GM04503 (cell line): ENCODE measurements at regions not wholly inside any gene's neighbourhood (a gene's known extent, or its start where the extent isn't known, plus 50 kb on each side); places are given as distances from the start of the nearest gene placed in this dataset.
A peak's percentile ranks its signal among the peaks of the same experiment; 100 is the strongest.

ENCODE experiments used
- DNase-seq: peaks from one replicate; pipeline ENCODE4 v3.0.0-alpha.2; 2012; ENCODE audit warnings: low read depth

GRCh38 chr5:74316064-74316603 lies 324.4 kb downstream of the ENC1 start:
- peak; percentile 96 for DNase-seq

GRCh38 chr5:74314906-74315305 lies 325.6 kb downstream of the ENC1 start:
- no peak for DNase-seq

DNA sequence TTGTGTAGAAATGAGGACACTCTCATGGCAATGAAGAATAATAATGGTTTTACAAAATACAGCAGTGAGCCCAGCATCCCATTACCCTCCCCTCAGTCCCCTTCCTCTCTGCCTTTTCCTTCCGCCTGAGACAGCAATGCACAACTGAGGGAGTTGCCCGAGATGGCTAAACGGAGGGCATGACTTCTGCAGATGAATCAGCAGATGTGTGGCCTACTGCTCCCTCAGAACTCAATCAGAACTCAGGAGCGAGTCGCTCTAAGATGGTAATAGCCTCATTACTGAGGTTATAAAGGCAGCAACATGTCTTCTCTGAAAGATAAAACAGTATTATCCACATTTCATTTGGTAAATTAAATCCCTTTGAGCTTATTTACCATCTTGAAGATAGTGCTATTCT lies 326.6 kb downstream of the ENC1 start:
- DNase-seq: no peak

DNA sequence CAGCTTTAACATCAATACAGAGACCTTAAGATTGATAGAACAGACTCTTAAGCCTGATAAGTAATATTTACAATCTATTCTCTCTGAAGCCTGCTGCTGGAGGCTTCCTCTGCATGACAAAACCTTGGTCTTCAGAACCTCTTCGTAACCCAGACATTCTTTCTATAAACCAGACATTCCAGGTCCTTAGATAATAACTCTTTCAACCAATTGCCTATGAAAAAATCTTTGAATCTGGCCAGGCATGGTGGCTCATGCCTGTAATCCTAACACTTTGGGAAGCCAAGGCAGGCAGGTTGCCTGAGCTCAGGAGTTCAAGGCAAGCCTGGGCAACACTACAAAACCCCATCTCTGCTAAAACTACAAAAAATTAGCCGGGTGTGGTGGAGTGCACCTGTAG lies 327.8 kb downstream of the ENC1 start:
- DNase-seq: no peak

- no peak for DNase-seq
Measured at GRCh38 chr5:74311961-74312360, 328.6 kb downstream of the ENC1 start.

DNA sequence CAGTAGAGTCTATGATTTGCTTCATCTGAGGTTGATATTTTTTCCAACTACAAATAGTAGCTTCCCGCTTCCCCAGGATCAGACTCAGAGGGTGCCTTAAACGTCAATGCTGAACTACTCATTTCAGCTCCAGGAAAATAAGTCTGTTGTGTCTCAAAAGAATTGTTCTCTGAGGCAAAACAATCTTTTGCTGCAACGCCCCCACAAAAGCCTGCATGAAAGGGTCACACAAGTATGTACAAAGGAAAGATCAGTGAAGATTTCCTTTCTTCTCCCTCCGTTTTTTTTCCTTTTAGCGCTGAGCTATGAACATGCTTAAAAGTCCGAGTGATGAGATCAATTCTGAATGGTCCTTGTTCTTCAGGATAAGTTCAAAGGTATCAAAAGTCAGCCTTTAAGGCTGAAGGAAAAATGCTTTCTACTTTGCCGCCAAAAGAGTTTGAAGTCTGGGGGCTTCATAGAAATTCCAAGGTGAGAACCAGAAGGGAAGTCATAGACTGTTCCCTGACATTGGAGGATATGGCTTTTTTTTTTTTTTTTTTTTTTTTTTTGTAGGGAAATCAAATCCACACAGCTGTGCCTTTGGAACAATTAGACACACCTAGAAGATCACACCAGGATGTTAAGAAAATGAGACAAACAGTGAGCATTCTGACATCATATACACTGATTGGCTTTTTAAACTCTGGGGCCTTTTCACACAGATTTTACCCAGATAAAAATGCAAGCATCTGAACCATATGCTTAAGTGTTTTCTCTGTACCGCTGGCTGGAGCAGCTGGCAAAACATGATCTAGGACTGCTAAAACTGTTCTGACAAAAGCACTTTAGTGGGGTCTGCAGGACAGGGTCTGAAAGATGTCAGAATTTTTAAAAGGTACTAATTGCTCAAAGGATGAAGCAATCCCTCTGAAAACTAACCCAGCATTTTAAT lies 329.3 kb downstream of the ENC1 start:
- no peak for DNase-seq

DNA sequence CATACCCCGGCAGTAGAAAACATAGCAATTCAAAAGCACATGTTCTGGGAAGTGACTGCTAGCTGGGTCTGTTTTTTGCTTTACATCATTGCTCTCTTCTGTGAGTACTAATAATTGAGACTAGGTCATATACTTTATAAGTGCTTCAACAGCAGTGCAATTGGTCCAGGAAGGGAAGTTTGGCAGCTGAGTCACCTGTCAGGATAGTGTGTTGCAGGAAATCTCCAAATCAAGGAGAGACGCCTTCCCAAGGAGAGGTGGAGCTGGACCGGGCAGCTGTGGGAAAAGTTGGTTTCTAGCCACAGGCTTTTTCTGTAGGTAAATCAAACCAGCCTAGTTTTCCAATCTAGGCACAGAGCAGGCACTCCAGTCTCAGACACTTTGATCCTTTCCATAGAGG lies 330.1 kb downstream of the ENC1 start:
- DNase-seq: no peak

DNA sequence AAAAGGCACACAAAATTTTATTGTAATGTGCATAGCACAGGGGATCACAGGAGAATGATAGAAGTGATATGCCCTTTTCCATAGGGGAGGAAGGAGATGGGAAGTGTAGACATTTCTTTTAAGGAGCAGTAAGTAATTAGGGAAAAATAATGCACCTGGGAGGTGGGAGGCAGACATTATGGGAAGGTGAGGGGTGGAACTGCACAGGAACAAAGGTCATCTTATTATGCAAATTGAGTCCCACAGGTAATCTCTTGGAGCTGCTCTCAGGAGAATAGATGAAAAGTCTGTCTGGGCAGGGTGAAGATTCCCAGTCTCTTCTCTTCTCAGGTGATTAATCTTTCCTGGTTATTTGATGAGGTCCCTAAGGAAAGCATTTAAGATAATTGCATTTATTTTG lies 331.5 kb downstream of the ENC1 start:
- DNase-seq: no peak

GRCh38 chr5:74306845-74307244 lies 333.7 kb downstream of the ENC1 start:
- no peak for DNase-seq

GRCh38 chr5:74304536-74304935 lies 336.0 kb downstream of the ENC1 start:
- no peak for DNase-seq

- DNase-seq: no peak
Measured at GRCh38 chr5:74303578-74303977, 336.9 kb downstream of the ENC1 start.

DNA sequence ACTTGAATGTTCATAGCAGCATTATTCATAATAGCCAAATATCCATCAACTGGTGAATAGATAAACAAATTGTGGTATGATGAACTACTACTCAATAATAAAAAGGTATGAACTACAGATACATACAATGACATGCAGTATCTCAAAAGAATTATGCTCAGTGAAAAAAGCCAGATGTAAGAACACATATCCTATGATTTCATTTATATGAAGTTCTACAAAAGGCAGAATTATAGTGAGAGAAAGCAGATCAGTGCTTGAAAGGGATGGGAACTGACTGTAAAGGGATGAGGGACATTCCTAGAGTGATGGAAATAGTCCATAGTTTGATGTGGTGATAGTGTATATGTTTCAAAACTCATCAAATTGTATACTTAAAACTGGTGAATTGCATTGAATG lies 339.0 kb downstream of the ENC1 start:
- no peak for DNase-seq

DNA sequence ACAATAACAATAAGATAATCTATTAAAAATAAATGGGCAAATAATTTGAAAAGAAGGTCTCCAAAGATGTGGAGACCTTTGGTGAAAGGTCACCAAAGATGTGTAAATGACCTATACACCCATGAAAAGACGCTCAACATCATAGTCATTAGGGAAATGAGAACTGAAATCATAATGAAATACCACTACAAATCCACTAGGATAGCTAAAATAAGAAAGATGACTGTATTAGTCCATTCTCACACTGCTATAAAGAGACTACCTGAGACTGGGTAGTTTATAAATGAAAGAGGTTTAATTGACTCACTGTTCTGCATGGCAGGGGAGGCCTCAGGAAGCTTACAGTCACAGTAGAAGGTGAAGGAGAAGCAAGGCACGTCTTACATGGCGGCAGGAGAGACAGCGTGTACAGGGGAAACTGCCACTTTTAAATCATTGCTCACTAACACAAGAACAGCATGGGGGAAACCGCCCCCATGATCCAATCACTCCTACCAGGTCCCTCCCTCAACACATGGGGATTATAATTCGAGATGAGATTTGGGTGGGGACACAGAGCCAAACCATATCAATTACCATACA lies 339.6 kb downstream of the ENC1 start:
- DNase-seq: no peak

GRCh38 chr5:74299833-74300232 lies 340.7 kb downstream of the ENC1 start:
- no peak for DNase-seq

GRCh38 chr5:74296685-74297408 lies 343.7 kb downstream of the ENC1 start:
- no peak for DNase-seq

DNA sequence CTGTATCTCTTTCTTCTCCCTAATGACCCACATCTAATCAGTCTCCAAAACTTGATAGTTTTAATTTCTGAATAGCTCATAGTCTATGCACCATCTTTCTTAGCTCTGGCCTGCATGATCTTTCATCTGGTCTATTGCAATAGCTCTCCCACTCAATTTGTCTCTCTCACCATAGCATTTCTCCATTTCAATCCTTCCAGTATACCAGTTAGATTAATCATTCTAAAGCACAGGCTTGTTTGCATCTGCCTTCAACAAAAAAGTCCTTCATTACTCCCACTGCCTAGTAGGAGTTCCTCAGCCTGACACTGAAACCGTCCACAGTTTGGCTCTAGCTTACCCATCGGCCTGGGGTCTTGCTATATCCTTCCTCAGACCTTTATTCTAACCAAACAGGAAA lies 344.9 kb downstream of the ENC1 start:
- DNase-seq: no peak

DNA sequence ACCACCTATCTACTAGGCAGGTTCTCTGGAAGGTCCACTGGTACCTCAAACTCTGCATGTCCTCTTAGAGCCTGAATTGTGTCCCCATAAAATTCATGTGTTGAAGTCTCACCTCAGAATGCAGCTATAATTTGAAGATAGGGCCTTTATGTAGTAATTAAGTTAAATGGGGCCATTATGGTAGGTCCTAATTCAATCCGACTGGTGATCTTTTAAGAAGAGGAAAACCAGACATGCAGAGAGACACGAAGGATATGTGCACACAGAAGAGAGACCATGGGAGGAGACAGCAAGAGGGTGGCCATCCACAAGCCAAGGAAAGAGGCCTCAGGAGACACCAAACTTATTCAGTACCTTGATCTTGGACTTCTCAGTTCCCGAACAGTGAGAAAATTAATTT lies 345.4 kb downstream of the ENC1 start:
- no peak for DNase-seq

DNA sequence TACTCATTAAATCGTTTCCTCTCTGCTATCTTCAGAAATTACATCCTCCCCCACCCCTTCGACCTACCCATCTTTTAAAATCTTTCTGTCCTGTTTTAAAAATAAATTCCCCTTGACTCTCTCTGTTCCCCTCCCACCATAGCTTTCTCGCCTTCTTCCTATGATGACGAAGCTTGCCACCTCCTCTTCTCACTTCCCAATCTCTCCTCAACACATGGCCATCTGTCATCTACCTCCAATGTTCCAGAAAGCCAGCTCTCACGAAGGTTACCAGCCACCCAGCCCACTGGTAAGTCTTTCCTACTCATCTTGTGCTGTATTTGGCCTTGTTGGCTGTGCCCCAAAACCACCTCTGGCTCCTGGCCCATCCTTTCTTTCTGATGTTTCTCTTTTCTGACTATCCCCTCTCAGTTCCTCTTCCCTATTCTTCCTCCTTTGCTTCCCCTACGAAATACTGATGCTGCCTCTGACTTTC lies 346.3 kb downstream of the ENC1 start:
- no peak for DNase-seq

GRCh38 chr5:74293182-74293581 lies 347.3 kb downstream of the ENC1 start:
- DNase-seq: no peak

DNA sequence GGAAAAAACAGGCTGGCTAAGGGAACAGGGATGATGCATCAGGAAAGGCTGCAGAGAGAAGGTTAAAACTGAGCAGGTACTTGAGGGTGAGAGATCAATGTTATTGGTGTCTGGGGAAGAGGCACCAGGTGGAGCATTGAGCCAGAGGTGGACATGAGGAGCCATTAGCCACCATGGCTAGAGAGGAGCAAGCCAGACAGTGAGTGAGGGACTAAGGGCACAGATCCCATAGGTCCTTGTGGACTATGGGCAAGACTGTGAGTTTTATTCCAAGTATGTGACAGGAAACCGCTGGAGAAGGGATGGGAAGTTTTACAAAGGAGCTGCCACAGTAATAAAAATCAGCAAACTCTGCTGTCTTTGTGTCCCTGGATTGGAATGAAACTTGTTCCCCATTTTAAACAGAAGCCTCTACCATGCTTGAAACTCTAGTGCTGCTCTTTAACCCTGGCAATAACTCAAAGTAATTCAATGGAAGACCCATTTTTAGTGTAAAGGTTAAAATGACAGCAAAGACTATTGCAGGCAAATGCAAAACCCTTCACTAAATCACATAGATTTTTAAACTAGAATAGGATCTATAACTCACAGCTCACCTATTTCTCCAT lies 349.8 kb downstream of the ENC1 start:
- no peak for DNase-seq

DNA sequence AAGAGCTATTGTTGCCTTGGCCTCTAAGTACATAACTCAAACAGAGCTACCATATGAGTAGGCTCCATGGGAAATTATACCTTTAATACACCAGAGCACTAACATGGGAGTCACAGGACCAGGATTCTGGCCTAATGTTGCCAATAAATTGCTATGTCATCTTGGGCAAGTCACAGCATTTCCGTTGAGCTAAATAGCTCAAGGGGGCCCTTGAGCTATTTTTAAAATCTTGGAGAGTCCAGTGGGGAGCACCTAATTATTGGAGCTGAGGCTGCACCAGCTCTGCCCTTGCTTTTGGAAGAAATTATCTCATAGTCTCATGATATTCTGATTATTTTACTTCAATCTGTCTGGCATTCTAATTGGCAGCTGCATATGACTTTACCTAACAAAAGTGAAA lies 350.8 kb downstream of the ENC1 start:
- DNase-seq: no peak

DNA sequence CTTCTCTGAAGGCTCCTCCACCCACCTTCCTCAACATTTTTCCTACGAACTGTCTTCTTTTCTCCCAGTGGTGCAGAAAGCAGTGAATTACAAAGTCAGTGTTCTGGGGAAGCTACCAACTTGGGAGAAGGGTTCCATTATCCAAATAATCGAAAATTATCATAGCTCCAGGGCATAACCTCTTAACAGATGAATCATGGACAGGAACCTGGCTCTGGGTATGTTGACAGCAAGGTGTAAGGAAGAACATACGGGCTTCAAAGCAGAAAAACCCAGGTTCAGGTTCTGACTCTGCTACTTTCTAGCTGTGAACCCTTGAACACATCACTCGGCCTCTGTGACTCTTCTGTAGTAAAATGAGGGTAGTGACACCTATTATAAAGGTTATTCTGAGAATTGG lies 351.3 kb downstream of the ENC1 start:
- no peak for DNase-seq
